GM19452 (cell line): ENCODE measurements at regions not wholly inside any gene's neighbourhood (a gene's known extent, or its start where the extent isn't known, plus 50 kb on each side); places are given as distances from the start of the nearest gene placed in this dataset.
"Not testable (repeated sequence)": the region's sequence is repeated elsewhere in the genome, so short reads cannot be mapped to it uniquely, and the experiment has no call there.

Experiments used
- ATAC-seq: cut with Tn5 transposase; IDR thresholded peaks from one replicate; pipeline ENCODE4 v1.9.1; 2021; ENCODE audit not compliant: unreplicated experiment

DNA sequence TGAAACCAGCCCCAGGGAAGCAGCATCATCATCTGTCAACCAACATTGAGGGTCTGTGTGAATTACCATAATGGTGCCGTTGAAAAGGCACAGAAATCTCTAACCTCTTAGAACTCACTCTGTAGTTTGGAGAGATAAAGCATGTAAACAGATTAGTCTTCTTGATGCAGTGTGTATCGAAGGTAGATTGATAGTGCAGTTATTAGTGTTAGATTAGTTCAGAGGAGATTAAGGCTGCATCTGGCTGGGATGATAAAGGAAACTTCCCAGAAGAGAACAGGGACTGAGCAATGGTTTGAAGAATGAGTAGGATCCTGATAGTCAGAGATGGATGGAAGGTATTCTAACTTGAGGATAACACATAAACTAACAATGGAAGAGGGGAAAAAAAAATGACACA lies 651.5 kb downstream of the TLE1 start:
- no peak for ATAC-seq

DNA sequence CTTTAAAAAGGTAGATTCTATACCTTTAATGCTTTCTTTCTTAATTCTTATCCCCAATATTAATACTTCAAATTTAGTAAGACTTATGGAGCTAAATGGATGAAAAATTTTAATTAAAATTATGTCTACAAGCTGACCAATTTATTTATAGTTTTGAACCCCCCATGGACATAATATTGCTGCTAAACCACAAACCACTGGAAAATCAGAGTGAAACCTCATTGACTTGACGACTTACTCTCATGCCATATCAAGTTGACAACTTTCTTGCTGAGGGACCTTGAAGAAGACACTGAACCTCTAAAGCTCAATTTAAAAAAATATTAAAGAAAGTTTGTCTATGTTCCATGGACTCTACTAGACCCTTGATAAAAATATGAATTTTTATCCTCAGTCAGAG lies 653.7 kb downstream of the TLE1 start:
- no peak for ATAC-seq

DNA sequence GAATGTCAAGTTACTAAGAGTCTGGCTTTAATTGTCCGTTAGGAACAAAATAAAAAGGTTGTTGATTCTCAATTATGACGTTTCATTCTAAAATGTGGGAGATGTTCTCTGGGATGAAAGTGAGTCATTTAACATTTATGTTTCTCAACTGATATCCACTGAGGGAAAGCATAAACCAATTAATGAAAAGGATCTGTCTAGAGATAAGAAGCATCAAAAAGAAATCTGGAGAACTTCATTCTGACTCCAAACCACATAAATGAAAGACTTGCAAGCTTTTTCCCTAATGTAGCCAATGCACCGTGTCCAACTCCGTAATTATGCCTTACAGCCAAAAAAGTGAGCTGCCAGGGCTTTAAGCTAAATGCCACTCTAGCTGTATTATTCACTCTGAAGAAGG lies 654.2 kb downstream of the TLE1 start:
- no peak for ATAC-seq

DNA sequence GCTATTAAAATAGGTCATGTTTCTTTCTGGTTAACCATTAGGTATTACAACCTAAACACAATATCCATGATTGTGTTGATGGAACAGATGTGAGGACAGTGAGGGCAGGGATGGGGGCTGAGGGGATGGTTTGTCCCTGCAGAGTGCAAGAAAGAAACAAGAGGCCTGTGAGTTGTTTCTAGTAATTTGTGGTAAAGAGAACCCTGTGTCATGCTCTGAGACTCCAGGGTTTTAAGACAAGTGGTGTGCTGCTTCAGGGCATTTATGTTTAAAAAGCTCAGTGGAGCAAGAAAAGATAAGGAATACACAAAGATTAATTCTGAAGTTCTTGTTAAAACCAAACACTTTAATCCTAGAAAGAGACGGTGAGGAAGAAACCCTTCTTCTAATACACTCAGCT lies 656.5 kb downstream of the TLE1 start:
- no peak for ATAC-seq

DNA sequence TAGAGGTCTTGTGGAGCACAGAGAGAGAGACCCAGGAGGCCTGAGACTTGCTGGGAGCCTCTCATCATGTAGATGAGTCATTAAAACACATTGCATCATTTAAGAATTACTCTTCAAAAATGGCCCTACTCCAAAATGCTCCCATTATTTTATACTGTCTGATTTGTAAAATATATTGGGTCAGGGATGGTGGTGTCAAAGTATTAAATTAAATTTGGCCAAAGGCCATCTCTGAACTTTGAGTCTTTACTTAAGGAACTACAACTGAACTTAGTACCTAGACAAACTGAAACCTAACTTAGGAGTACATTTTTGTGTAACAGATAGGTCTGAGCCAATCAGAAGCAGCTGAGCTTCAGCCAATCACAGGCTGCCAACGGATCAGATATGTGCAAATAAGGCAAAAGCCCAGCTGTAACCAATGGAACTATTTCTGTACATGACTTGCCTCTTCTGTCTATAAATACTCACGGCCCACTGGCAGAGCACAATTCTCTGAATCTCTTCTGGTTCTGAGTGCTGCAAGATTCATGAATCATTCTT lies 657.2 kb downstream of the TLE1 start:
- ATAC-seq = no peak

DNA sequence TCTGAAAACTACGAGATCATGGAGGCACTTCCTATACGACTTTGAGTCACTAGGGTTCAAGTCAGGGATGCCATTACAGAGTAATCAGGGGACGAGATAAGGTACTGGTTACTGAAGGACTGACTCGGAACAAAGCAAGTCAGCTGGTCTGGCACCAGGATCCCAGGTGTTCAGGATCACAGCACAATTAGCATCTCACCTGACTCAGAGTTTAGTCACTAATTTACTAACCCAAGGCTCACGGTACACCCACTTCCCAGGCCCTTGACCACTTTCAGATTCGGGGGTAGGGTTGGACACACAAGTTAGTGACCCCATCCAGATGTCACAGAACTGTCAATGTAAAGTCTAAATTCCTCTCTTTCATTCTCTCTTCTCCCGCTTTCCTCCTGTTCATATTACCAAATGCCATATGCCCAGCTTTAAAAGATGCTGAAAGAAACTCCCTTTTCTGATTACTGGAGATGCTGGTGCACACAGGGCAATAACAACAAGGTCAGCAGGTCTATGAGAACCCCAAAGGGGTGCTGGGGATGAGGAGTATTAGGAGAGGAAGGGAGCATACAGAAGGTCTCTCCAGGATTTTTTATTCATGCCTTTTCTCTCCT lies 657.8 kb downstream of the TLE1 start:
- ATAC-seq = no peak

DNA sequence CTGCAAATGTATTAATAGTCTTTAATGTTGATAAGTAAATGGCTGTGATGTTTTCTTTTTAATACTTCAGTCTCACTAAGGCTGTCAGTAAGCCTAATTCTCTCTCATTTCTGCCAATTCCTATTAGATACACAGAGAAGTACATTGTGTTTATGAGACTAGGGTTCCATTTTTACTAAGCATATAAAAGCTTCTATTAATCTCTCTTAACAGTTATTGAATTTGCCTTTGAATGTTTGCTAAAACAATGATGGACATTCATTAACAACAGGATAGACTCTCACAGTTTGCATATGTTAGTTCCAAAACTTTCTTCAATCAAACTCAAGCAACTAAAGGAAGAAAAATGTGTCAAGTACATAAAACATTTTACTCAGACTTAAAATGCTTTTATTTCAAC lies 659.3 kb downstream of the TLE1 start:
- ATAC-seq = no peak

DNA sequence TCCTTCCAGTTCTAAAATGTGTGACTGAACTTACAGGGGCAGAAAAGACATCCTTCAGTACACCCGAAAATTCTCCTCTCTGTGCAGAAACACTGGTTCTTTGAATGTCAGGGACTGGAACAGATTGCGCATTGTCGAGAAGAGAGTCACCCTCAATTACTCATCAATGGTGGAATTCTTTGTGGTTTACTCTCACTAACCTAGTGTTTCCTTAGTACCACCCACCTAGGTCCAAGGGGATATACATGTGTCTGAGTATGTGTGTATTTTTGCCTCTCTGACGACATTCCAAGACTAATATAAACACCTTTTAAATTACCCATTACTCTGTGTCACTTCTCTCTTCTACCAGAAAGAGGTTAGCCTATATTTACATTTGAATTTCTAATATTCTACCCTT lies 660.8 kb downstream of the TLE1 start:
- no peak for ATAC-seq

DNA sequence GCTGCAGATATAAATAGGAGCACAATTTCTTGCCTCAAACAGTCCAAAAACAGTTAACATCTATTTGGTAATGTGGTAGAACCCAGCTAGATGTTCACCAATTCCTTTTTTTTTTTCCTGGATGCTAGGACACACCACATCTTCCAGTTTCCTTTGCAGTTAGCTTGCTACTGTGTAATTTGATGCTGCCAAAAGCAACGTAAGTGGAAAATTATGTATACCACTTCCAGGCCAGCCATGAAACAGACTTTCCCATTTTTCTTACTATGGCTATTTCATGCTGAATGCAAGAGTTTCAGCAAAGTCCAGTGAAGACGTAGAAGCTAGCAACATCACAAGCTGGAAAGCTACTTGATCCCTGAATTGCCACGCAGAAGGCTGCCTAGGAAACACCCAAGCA lies 667.2 kb downstream of the TLE1 start:
- no peak for ATAC-seq

DNA sequence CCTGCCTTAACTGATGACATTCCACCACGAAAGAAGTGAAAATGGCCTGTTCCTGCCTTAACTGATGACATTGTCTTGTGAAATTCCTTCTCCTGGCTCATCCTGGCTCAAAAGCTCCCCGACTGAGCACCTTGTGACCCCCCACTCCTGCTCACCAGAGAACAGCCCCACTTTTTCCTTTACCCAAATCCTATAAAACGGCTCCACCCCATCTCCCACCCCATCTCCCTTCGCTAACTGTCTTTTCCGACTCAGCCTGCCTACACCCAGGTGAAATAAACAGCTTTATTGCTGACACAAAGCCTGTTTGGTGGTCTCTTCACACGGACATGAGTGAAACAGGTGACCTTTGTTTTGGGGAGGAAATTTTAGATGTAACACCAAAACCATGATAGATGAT lies 674.4 kb downstream of the TLE1 start:
- ATAC-seq = not testable (repeated sequence)

DNA sequence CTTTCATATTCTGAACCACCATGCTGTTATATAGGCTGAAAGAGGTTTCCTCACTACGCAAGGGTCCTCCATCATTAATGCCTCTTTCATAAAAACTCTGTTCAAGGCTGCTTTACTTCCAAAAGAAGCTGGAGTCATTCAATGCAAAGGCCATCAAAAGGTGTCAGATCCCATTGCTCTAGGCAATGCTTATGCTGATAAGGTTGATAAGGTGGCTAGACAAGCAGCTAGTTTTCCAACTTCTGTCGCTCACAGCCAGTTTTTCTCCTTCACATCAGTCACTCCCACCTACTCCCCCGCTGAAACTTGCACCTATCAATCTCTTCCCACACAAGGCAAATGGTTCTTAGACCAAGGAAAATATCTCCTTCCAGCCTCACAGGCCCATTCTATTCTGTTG lies 676.2 kb downstream of the TLE1 start:
- not testable (repeated sequence) for ATAC-seq

DNA sequence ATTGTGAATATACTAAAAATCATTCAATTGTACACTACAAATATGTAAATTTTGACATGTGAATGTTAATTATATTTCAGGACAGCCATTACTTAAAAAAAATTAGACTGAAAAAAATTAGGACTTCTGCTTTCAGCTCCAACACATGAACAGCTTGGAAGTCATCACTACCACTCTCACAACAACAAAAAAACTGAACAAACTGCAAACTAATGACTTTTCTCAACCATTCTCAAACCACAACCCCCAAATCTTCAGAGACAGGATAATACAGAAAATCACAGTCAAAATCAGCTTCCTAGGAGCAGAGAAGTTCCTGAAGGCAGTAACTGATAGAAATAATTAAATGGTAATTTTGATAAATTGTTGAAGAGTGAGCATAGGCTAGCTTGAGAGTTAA lies 686.4 kb downstream of the TLE1 start:
- no peak for ATAC-seq

DNA sequence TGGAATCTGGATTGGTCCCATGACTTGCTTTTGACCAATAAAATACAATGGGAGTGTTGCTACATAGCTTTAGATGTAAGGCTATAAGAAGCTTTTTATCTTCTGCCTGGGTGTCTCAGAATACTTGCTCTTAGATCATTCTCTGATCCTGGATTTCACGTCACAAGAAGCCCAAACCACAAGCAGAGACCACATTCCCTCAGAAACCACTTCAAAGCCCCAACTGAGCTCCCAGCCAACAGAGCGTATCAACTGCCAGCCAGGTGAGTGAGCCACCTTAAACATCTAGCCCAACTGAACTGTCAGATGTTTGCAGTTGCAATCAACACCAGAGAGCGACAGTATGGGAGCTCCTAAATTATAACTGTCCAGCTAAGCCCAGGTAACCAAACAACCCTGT lies 687.1 kb downstream of the TLE1 start:
- ATAC-seq = no peak

DNA sequence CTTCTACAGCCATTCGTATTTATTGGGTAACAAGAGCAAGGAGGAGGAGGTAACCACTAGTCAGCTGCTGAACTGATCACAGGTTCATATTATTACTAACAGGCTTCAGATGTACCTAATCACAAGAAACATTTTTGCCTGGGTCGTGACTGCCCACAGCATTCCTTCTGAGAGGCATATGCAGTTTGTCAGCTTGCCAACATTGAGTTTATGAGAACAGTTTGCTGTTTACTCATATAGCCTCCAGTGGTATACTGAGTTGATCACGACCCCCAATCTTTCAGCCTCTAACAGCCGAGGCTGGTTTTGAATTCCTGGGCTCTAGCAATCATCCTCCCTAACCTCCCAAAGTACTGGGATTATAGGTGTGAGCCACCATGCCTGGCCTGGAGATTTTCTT lies 693.6 kb downstream of the TLE1 start:
- no peak for ATAC-seq

DNA sequence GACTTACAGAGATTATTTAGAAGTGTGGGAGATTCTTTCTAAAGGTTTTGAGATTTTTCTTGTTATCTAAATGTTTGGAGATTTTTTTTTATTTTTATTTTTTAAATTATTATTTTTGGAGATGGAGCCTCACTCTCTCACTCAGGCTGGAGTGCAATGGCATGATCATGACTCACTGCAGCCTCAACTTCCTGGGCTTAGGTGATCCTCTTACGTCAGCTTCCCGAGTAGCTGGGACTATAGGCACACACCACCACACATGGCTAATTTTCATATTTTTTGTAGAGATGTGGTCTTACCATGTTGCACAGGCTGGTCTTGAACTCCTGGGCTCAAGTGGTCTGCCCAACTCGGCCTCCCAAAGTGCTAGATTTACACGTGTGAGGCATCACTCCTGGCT lies 694.5 kb downstream of the TLE1 start:
- ATAC-seq = no peak

DNA sequence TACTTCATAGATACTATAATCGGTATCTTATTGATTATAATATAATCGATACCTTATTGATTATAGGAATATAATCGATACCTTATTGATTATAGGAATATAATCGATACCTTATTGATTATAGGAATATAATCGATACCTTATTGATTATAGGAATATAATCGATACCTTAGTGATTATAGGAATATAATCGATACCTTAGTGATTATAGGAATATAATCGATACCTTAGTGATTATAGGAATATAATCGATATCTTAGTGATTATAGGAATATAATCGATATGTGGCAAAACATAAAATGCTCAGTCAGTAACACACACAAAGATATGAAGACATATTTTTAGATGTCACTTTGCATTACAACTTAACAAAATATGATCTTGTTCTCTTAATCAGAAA lies 703.8 kb downstream of the TLE1 start:
- not testable (repeated sequence) for ATAC-seq

DNA sequence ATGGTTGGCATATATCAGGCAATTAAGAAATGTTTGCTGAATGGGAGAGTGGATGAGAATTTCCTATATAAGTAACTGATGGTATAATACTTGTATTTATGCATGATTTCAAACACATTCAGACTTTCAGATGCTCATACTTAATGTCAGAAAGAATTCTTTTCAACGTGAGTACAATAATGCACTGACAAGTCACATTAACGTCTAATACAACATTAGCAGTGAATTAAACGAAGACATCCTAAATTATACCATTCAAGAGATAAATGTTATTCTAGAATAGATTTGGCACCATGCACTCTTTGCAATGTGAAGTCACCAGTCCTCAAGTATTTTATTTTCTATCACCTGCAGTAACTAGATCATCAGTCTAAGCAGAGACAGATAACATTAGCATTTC lies 712.9 kb downstream of the TLE1 start:
- no peak for ATAC-seq

DNA sequence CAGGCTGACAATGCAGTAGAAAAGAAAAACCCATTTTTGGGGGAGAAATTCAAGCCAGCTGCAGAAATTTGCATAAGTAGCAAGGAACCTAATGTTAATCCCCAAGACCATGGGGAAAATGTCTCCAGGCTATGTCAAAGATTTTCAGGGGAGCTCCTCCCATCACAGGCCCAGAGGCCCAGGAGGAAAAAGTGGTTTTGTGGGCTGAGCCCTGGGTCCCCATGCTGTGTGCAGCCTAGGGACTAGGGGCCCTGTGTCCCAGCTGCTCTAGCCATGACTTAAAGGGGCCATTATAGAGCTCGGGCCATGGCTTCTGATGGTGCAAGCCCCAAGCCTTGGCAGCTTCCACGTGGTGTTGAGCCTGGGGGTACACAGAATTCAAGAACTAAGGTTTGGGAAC lies 719.0 kb downstream of the TLE1 start:
- not testable (repeated sequence) for ATAC-seq

DNA sequence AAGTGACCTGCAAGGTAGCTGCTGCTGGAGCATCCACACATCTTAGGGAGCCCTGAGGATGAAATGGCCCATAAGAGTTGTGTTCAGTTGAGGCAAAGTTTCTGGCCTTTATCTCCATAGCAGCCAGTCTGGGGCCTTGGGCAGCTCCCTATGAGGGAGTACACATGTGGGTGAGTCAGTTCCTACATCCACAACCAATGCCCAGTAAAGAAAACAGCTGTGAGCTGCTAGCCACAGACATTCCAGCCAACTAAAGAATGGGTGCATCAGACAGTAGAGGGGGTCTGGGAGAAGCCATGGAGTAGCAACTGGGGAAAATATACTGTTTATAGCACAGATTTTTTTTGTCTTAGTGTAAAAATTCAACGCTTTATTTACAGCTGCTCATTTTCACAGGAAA lies 720.7 kb downstream of the TLE1 start:
- no peak for ATAC-seq

DNA sequence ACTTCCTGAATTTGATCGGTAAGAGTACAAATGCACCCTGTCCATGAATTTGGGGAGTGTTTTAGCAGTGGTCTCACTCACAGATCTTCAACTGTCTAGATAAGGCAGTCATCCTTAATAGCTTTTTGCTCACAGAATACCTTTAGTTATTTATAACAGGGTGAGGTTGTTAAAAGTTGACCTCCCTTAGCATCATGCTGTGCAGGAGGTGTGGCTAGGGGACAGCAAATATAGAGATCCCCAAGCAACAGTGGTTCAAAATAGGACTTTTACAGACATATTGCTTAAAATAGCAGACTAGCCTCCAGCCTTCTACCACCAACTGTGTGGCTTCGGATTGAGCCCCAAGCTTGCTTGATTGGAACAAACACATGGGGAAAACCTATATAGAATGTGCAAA lies 724.4 kb downstream of the TLE1 start:
- ATAC-seq = no peak

DNA sequence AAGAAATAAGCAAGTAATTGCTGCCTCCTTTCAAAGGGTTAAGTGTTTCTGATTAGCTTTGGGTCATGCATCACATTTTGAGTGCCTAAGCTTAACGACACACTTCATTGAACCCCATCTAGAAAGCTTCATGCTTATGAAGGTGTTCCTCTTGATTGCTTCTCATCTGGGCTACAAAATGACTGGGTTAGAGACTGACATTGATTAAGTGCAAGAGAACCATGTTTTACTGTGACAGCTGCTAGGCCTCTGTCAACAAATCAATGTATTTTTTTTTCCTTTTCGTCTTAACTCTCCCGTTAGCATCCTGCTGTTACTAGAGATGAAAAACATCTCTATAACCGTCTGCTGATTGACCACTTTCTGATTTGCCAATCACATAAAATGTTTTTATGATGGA lies 725.0 kb downstream of the TLE1 start:
- no peak for ATAC-seq

DNA sequence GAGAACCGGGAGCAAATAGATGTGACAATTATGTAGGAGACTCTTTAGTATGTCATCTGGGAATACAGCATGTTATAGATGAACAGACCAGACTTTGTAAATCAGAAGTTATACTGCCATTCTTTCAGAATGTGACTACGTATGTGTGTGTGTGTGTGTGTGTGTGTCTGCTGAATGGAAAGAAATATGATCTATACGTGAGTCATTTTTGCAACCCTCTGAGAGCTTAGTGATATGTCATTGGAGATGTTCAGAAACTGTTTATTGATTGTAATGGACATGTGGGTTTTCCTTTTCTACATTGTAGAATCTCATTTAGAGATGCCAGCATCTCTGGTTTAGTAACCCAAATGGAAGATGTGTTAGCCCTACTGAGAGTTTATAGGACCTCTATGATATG lies 731.5 kb downstream of the TLE1 start:
- ATAC-seq = no peak

DNA sequence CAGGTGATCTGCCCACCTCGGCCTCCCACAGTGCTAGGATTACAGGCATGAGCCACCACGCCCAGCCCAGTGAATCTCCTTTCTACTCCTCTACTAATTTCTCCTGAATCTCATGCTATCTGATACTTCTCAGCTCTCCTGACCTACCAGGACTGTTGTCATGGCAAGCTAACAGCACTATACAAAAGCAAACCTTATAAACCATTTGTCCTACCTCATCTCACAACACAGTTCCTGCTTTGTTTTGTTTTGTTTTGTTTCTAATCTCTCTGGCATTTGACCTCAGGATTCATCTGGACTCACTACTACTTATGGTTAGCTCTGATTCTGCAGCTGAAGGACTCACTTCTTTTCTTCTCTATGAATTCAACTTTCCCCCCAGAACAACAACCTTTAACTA lies 734.8 kb downstream of the TLE1 start:
- ATAC-seq = no peak
